Stimulated activated CD4-positive, alpha-beta T cell treated with anti-CD3 and anti-CD28 coated beads, TNF-alpha, amount 100 ng/mL, for 48 hours (primary cell): ENCODE measurements at regions not wholly inside any gene's neighbourhood (a gene's known extent, or its start where the extent isn't known, plus 50 kb on each side); places are given as distances from the start of the nearest gene placed in this dataset.
"Not testable (repeated sequence)": the region's sequence is repeated elsewhere in the genome, so short reads cannot be mapped to it uniquely, and the experiment has no call there.

Source experiments
- DNase-seq, 3 donors: peaks; one replicate each; pipeline ENCODE4 v3.0.0-alpha.2; 2020; ENCODE audit warnings: low read depth in 3 of 3

DNA sequence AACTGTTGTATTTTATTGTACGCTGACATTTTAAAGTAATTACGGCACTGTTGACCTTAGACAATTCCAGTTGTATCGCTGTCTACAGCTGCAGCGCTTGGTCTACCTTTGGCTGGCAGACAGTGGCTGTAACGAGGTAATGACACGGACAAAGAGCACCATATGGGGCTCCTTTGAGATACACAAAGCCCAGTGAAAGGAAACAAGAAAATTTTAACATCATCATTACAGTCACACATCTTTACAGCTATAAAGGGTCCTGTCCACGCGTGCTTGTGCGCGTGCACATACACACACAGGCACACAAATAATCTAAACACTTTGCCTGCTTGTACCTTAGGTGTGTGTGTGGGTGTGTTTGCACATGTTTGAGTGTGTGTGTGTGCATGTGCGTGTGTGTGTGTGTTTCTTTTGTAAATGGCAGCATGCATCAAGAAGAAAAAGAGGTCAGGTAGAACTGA is 946.0 kb downstream of the NR2F1-AS1 start:
- no peak for DNase-seq

DNA sequence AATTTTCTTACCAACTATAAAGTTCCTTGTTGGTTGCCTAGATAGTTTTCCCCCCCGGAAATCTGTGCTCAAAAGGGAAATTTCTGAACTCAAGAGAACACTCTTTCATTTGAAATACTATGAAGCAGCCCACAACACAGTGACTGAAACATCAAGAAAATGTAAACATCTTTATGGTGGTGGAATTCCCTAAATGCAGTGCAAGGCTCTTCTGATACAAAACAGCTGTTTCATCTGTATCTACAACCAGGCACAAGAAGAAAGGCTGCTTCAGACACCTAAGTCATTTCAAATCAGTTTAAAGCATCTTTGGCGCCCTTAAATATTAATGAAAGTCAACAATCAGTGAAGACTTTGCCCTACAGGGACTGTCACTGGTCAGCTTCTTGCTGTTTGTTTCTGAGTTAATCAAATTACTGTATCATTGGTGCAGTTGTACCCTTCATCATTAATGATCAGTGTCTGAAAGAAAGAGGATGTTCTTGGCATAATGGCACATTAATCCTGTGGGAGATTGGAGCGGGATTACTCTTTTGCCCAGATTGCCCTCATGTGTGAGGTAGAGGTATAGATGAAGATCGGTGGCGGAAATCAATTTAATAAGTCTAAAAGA is 947.0 kb downstream of the NR2F1-AS1 start:
- DNase-seq: no peak

- DNase-seq: no peak
Observed at GRCh38 chr5:92633176-92633575, 947.8 kb downstream of the NR2F1-AS1 start.

GRCh38 chr5:92631237-92631701 is 949.8 kb downstream of the NR2F1-AS1 start:
- DNase-seq: not testable (repeated sequence)

- no peak for DNase-seq
Observed at GRCh38 chr5:92629574-92629973, 951.4 kb downstream of the NR2F1-AS1 start.

GRCh38 chr5:92629000-92629399 is 952.0 kb downstream of the NR2F1-AS1 start:
- no peak for DNase-seq

DNA sequence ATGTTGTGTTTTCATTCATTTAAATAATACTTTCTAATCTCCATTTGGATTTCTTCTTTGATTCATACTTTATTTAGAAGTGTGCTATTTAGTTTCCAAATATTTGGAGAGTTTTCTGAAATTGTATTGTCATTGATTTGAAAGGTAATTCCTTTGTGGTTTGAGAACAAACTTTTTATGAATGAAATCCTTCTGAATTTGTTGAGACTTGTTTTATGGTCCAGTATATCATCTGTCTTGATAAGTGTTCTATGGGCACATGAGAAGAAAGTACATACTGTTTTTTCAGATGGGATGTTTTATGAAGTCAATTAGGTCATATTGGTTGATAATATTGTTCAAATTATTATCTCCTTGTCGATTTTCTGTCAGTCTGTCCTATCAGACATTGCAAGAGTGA is 953.8 kb downstream of the NR2F1-AS1 start:
- DNase-seq: no peak

DNA sequence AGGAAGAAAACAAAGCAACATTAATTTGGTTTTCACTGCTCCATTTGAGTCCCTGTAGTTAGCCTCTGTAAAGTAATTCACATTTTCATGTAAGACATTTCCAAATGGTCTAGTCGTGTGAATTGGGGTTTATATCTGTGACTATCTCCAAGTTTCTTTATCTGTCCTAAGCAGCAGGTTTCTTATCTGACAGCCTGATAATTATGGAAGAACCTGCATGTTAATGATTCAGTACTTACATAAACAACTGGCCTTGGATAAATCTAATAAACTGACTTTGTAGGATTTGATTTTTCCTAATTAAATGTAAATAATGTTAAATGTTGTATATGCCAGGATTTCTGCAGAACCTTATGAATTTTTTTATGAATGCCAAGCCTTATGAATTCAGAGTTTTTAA is 964.9 kb downstream of the NR2F1-AS1 start:
- no peak for DNase-seq

DNA sequence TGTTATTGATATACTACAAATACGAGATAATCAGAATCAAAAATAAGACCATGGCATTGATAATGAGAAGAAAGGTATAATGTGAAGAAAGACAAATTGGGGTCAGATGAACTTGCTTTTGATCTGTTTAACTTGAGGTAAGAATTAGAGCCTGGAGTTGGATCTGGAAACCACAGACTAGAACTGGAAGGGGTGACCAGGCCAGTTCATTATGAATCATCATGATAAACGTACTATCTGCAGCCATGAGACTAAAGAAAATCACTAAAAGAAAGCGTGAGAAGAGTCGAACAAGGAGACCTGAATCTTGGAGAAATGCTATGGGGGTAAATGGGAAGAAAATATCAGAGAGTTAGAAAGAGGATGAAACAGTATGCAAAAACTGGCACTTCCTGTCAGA is 967.5 kb downstream of the NR2F1-AS1 start:
- DNase-seq: no peak

GRCh38 chr5:92610435-92610834 is 970.6 kb downstream of the NR2F1-AS1 start:
- not testable (repeated sequence) for DNase-seq

DNA sequence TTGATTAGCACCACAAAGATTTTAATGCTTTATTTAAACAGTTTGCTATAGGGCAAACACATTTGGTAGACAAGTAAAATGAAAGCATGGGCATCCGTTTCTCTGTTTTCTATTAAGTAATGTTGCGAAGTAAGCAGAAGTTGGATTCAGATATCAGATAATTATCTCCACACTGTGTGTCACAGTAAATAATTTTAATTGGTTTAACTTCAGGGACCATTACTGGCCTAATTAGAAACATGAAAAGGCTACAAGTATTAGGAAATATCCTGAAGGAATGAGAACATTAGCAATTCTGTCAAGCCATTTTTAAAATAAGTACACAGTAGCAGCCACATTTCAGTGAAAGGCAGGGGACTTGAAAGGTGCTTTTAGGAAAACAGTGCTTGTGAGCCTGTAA is 975.4 kb downstream of the NR2F1-AS1 start:
- DNase-seq: no peak

DNA sequence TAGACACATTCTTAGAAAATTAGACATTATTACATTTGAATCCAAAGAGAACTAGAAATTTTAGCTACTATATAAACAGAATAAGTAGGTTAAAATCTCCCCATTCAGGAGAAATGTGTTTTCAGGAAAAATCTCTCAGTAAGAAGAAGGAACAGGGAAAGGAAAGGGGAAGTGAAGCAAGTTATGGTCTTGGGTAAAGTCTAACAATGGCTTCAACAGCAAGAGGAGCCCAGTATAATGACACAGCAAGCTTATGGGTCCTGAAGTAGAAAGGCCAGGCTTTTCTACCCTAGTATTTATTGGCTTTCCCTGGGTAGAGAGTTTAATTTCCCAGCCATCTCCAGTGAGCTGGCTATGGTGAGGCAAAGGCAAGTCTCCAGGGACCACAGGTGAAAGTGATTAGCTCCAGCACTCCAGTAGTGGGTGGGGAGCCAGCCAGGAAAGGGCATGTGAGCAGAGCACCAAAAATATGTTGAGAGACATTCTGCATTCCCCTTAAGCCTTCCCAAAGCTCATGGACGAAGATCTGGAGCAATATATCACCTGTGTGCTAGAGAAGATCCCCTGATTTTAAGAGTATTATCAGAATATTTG is 981.7 kb downstream of the NR2F1-AS1 start:
- DNase-seq: no peak

DNA sequence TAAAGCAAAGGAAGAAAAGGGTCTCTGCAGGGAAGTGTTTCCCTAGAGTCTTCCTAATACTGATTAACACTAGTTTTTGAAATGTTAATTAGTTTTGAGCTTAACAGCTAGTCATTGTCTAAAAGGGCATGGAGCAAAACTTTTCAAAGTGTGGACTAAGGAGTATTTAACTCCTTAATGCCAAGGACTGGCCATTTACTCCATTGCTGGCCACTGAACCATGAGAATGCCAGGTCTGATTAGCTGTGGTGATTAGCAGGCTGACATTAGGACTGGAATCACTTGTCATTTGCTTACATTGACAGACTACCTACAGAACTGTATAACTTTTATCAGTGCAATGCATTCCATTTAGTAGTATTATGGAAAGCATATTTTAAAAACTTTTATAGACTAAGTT is 987.0 kb downstream of the NR2F1-AS1 start:
- DNase-seq: no peak

GRCh38 chr5:92588876-92589275 is 992.1 kb downstream of the NR2F1-AS1 start:
- DNase-seq: no peak

GRCh38 chr5:92581690-92582089 is 999.3 kb downstream of the NR2F1-AS1 start:
- DNase-seq: no peak

DNA sequence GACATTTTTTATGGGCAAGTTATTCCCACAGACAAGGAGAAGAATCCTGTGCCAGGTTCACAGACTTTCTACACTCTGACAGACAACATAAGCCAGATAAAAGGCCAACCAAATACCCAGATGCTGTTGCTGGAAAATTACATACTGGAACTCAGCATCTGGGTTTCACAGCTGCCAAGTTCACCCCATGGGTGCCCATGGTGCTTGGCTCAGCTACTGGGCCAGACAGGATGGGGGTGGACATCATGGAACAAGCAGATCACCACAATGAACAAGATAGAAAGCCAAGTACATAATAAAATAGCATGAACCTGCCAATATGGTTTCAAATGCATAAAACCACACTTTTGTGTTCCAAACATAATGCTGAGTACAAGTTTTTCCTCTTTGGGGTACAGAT is 999.8 kb downstream of the NR2F1-AS1 start:
- no peak for DNase-seq

DNA sequence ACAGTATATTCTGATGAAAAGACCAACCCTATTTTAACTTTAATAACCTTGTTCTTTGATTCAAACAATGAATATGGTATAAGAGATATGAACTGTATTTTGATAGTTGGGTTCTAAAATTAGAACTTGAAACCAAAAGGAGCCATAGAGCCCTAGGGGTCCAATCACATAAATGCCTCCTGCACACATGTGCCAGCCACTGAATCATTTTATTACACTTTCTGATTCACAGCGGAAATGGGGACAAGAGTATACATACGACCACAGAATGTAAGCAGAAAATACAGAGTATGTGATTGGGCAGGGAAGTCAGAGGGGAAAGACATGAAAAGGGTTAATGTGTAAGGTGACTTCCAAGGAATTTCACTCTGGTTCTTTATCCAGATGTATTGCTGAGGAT is 1000.2 kb downstream of the NR2F1-AS1 start:
- DNase-seq: no peak

GRCh38 chr5:92574023-92574422 is 1007.0 kb downstream of the NR2F1-AS1 start:
- no peak for DNase-seq

DNA sequence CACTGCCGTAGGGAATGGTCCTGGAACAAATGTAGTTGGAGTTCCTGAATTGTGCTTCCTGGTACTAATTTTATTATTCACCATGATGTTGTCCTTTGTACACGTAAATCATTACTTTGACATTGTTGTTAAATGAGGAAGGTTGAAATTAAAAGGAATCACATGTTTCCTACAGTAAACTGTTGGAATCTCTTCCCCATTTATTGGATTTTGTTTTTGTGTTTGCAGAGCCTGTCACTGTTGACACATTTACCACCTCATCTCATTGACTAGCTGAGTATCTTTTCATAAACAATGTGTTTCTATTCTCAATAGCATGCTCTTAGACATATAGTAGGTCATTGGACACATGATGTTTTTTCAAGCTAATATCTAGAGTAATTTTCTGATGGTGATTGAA is 1012.5 kb downstream of the NR2F1-AS1 start:
- DNase-seq: no peak

DNA sequence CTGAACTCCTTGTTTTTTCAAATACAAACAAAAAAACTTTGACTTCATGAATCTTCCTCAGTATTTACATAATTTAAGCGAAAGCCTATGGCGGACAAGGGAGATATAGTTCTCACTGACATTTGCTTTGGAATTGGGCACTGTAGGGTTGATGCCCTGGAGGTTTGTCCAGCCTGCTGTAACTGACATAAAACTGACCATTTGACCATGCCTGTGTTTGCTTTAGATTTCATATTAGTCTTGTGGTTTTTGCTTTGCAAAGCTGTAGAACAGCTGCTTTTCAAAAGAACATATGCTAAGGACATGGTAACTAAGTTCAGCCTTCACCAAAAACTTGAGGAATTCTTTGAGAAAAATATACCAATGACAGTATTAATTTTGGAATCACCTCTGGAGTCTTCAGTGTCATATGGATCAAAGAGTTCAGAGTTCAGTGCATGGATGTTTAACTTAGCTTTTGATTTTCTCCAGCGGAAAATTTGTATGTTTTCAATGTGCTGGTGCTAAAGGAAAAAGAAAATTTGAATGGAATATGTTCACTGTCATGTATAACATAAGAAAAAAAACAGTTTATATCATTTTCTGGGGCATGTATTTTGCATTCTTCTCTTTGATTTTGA is 1013.1 kb downstream of the NR2F1-AS1 start:
- DNase-seq: no peak

GRCh38 chr5:92566113-92566786 is 1014.8 kb downstream of the NR2F1-AS1 start:
- DNase-seq: no peak

DNA sequence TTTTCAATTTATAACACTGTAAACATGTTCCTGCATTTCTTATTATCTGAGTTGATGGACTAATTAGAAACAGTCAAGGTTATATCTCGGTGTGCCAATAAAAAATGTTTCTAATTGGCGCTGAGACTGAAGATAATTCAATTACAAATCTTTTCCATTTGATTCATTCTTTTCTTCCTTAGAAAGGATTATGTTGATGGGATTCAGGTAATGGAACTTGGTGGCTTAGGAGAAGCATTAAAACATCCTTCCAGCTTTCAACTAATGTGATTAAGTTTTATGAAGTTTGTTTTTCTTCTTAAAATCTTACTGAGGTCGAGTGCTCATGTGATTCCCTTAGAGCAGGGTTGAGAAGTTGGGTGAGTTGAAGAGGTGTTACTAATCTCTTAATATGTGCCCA is 1015.3 kb downstream of the NR2F1-AS1 start:
- no peak for DNase-seq

DNA sequence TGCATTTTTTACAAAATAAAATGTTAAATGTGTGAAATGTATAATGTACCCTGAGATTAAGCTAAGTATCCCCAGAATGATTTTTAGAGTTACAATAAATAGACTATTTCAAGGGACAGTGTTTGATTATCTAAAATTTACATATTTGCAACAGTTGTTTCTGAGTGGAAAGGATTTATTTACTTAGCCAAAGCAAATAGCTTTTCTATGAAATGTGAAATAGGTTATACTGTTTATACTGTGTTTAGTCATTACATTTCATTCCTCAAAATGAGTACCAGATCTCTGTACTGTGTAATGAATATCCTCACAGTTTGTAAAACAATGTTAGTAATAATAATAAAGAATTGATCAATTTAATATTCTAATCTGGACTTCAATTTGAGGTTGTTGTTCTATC is 1019.0 kb downstream of the NR2F1-AS1 start:
- no peak for DNase-seq
